H9 (cell line): ENCODE measurements at regions not wholly inside any gene's neighbourhood (a gene's known extent, or its start where the extent isn't known, plus 50 kb on each side); places are given as distances from the start of the nearest gene placed in this dataset.

ENCODE experiments used
- DNase-seq: peaks from one replicate; pipeline ENCODE4 v3.0.0-alpha.2; 2017
- H2AFZ ChIP-seq: one replicate; pipeline ENCODE4 v1.6.1; 2013; ENCODE audit warnings: mild to moderate bottlenecking, low read length, control low read depth, moderate library complexity
- H2AK5ac ChIP-seq: 2 replicates; pipeline ENCODE4 v1.6.1; 2013; ENCODE audit warnings: low read length, control low read depth, mixed read lengths; ENCODE audit not compliant: insufficient read length
- H2BK120ac ChIP-seq: one replicate; pipeline ENCODE4 v1.6.1; 2013; ENCODE audit warnings: low read depth, mild to moderate bottlenecking, low read length, control low read depth, inconsistent platforms; ENCODE audit not compliant: poor library complexity, severe bottlenecking
- H2BK12ac ChIP-seq: 2 replicates; pipeline ENCODE4 v1.6.1; 2013; ENCODE audit warnings: low read length, control low read depth, mixed read lengths, low read depth; ENCODE audit not compliant: insufficient read length
- H2BK15ac ChIP-seq: 2 replicates; pipeline ENCODE4 v1.6.1; 2013; ENCODE audit warnings: low read depth, low read length, control low read depth
- H2BK20ac ChIP-seq: one replicate; pipeline ENCODE4 v1.6.1; 2013; ENCODE audit warnings: low read depth, mild to moderate bottlenecking, low read length, control low read depth, inconsistent platforms; ENCODE audit not compliant: poor library complexity, severe bottlenecking
- H2BK5ac ChIP-seq: 2 replicates; pipeline ENCODE4 v1.6.1; 2013; ENCODE audit warnings: low read length, control low read depth, mixed read lengths; ENCODE audit not compliant: insufficient read length
- H3K14ac ChIP-seq: 2 replicates; pipeline ENCODE4 v1.6.1; 2013; ENCODE audit warnings: low read length, control low read depth; ENCODE audit not compliant: insufficient read depth
- H3K18ac ChIP-seq: 2 replicates; pipeline ENCODE4 v1.6.1; 2013; ENCODE audit warnings: low read depth, mild to moderate bottlenecking, mixed read lengths, low read length, control low read depth; ENCODE audit not compliant: insufficient read length
- H3K23ac ChIP-seq: 2 replicates; pipeline ENCODE4 v1.6.1; 2013; ENCODE audit warnings: low read length, control low read depth, mixed read lengths, low read depth; ENCODE audit not compliant: insufficient read length
- H3K23me2 ChIP-seq: 2 replicates; pipeline ENCODE4 v1.6.1; 2013; ENCODE audit warnings: low read depth, mild to moderate bottlenecking, mixed read lengths, low read length, control low read depth; ENCODE audit not compliant: insufficient read length, poor library complexity, severe bottlenecking
- H3K27ac ChIP-seq: 2 replicates; pipeline ENCODE4 v1.5.1; 2013; ENCODE audit warnings: low read length, control low read depth, mixed read lengths, low read depth; ENCODE audit not compliant: insufficient read length
- H3K27me3 ChIP-seq: 2 replicates; pipeline ENCODE4 v1.6.1; 2013; ENCODE audit warnings: low read length, control low read depth, inconsistent platforms; ENCODE audit not compliant: insufficient read depth
- H3K4ac ChIP-seq: 2 replicates; pipeline ENCODE4 v1.6.1; 2013; ENCODE audit warnings: low read depth, mild to moderate bottlenecking, control low read depth, inconsistent platforms, low read length, moderate library complexity
- H3K4me1 ChIP-seq: 2 replicates; pipeline ENCODE4 v1.6.1; 2013; ENCODE audit warnings: low read length, control low read depth, inconsistent platforms; ENCODE audit not compliant: insufficient read depth
- H3K4me2 ChIP-seq: 2 replicates; pipeline ENCODE4 v1.6.1; 2013; ENCODE audit warnings: low read length, control low read depth, mixed read lengths; ENCODE audit not compliant: insufficient read length, insufficient read depth
- H3K56ac ChIP-seq: 2 replicates; pipeline ENCODE4 v1.6.1; 2013; ENCODE audit warnings: low read depth, mild to moderate bottlenecking, mixed read lengths, low read length, control low read depth; ENCODE audit not compliant: insufficient read length
- H3K79me1 ChIP-seq: 2 replicates; pipeline ENCODE4 v1.6.1; 2013; ENCODE audit warnings: low read depth, mild to moderate bottlenecking, moderate library complexity, low read length, control low read depth, inconsistent platforms; ENCODE audit not compliant: insufficient read depth, poor library complexity, severe bottlenecking
- H3K79me2 ChIP-seq: 2 replicates; pipeline ENCODE4 v1.6.1; 2013; ENCODE audit warnings: low read length, control low read depth, inconsistent platforms; ENCODE audit not compliant: insufficient read depth
- H3K9ac ChIP-seq: 2 replicates; pipeline ENCODE4 v1.6.1; 2013; ENCODE audit warnings: low read length, control low read depth, mixed read lengths; ENCODE audit not compliant: insufficient read length; ENCODE audit errors: extremely low read depth
- H3K9me3 ChIP-seq: one replicate; pipeline ENCODE4 v1.6.1; 2013; ENCODE audit warnings: low read depth, low read length, inconsistent platforms; ENCODE audit not compliant: control insufficient read depth
- H3T11ph ChIP-seq: one replicate; pipeline ENCODE4 v1.6.1; 2013; ENCODE audit warnings: mild to moderate bottlenecking, low read length, control low read depth, inconsistent platforms
- H4K20me1 ChIP-seq: one replicate; pipeline ENCODE4 v1.6.1; 2013; ENCODE audit not compliant: control insufficient read depth, insufficient read length, insufficient read depth
- H4K5ac ChIP-seq: 2 replicates; pipeline ENCODE4 v1.6.1; 2013; ENCODE audit warnings: low read depth, mild to moderate bottlenecking, mixed read lengths, low read length, control low read depth; ENCODE audit not compliant: insufficient read length
- H4K8ac ChIP-seq: replicated peaks from 2 replicates; pipeline ENCODE4 v1.6.1; 2013; ENCODE audit warnings: low read length, control low read depth, mixed read lengths, low read depth; ENCODE audit not compliant: insufficient read length
- H4K91ac ChIP-seq: 2 replicates; pipeline ENCODE4 v1.6.1; 2013; ENCODE audit warnings: low read depth, mild to moderate bottlenecking, moderate library complexity, mixed read lengths, low read length, control low read depth; ENCODE audit not compliant: insufficient read length
- H3K27ac Mint-ChIP-seq, 3 experiments: 2 replicates in 2 of 3; 3 replicates in 1 of 3; pipeline ENCODE4 v1.8.0; 2020 to 2021; ENCODE audit warnings: mixed read lengths in 3 of 3, mild to moderate bottlenecking in 1 of 3, moderate library complexity in 1 of 3
- H3K27me3 Mint-ChIP-seq: 2 replicates; pipeline ENCODE4 v1.8.0; 2021; ENCODE audit warnings: low read depth, mild to moderate bottlenecking, moderate library complexity, mixed read lengths
- H3K36me3 Mint-ChIP-seq, 3 experiments: 2 replicates in 2 of 3; 3 replicates in 1 of 3; pipeline ENCODE4 v1.8.0; 2020 to 2021; ENCODE audit warnings: low read depth in 3 of 3, mixed read lengths in 3 of 3; ENCODE audit not compliant: insufficient read depth in 1 of 3
- H3K4me1 Mint-ChIP-seq, 2 experiments: 2 replicates each; pipeline ENCODE4 v1.8.0; 2020; ENCODE audit warnings: mixed read lengths in 2 of 2
- H3K4me3 Mint-ChIP-seq, 2 experiments: 2 replicates in 1 of 2; 3 replicates in 1 of 2; pipeline ENCODE4 v1.8.0; 2020 to 2021; ENCODE audit warnings: mild to moderate bottlenecking in 2 of 2, mixed read lengths in 2 of 2, moderate library complexity in 1 of 2
- H3K9me3 Mint-ChIP-seq, 2 experiments: 2 replicates in 1 of 2; 3 replicates in 1 of 2; pipeline ENCODE4 v1.8.0; 2020; ENCODE audit warnings: mild to moderate bottlenecking in 2 of 2, mixed read lengths in 2 of 2, moderate library complexity in 1 of 2
- WGBS: extraction: QIAGEN DNeasy Blood & Tissue Kit; methylation state at CpG from one replicate; pipeline ENCODE4 v1.1.7; 2013; ENCODE audit warnings: missing lambda C conversion rate, low lambda C conversion rate, mixed read lengths; ENCODE audit not compliant: insufficient read length; ENCODE audit errors: extremely low coverage; 5-methylcytosine and 5-hydroxymethylcytosine counted together
- TF ChIP-seq, protein P1 (sequence below): fragments of 200-600 bp; sonication (generic); conservative IDR thresholded peaks from 3 replicates; pipeline ENCODE4 v1.8.0; 2021; ENCODE audit warnings: antibody characterized with exemption, mild to moderate bottlenecking

- Histone ChIP-seq H3K23me2 (no peaks in the 10 kb centered on the region), H3K27ac (no peak overlapping the region), H3K4ac (no peak overlapping the region), H3T11ph (no peak overlapping the region), H3K9me3 (no peaks in the 10 kb centered on the region), H2BK20ac (no peak overlapping the region), H2BK120ac (no peak overlapping the region), H2AK5ac (no peak overlapping the region), H3K4me1 (no peaks in the 10 kb centered on the region; the same call in 1 of the 2 replicates), H4K20me1 (no peaks in the 10 kb centered on the region), H3K56ac (no peak overlapping the region), H2AFZ (no peak overlapping the region), H3K4me2 (no peak overlapping the region), H4K5ac (no peak overlapping the region), H2BK5ac (no peak overlapping the region), H3K79me1 (no peaks in the 10 kb centered on the region), H2BK12ac (no peak overlapping the region), H4K8ac (no peak overlapping the region), H3K14ac (no peak overlapping the region), H3K18ac (no peak overlapping the region), H3K27me3 (no peaks in the 10 kb centered on the region), H3K9ac (no peak overlapping the region), H3K23ac (no peak overlapping the region), H2BK15ac (no peak overlapping the region), H3K79me2 (no peaks in the 10 kb centered on the region), H4K91ac (no peak overlapping the region)
- H3K4me1 Mint-ChIP-seq: peaks cover 9 to 15% of the 10 kb centered on the region in 2 experiments
- no peak for DNase-seq
- WGBS: no CpG with 5 or more reads among the region's 2 CpGs
- no peaks in the 10 kb centered on the region for H3K27me3 Mint-ChIP-seq
- TF ChIP-seq, protein P1, sequence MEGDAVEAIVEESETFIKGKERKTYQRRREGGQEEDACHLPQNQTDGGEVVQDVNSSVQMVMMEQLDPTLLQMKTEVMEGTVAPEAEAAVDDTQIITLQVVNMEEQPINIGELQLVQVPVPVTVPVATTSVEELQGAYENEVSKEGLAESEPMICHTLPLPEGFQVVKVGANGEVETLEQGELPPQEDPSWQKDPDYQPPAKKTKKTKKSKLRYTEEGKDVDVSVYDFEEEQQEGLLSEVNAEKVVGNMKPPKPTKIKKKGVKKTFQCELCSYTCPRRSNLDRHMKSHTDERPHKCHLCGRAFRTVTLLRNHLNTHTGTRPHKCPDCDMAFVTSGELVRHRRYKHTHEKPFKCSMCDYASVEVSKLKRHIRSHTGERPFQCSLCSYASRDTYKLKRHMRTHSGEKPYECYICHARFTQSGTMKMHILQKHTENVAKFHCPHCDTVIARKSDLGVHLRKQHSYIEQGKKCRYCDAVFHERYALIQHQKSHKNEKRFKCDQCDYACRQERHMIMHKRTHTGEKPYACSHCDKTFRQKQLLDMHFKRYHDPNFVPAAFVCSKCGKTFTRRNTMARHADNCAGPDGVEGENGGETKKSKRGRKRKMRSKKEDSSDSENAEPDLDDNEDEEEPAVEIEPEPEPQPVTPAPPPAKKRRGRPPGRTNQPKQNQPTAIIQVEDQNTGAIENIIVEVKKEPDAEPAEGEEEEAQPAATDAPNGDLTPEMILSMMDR: no peak
- no peak overlapping the region; a peak in 1 of 7 replicates for H3K27ac Mint-ChIP-seq
- no peaks in the 10 kb centered on the region for H3K36me3 Mint-ChIP-seq
- H3K4me3 Mint-ChIP-seq: no peak overlapping the region
- 0 out of 5 replicates have a peak, but pooled peaks cover 0 to 2% of the 10 kb centered on the region in 2 experiments for H3K9me3 Mint-ChIP-seq
Observed at GRCh38 chr3:30227571-30228301, 378.7 kb upstream of the TGFBR2 start.
